RWPE2 (cell line): ENCODE measurements at regions not wholly inside any gene's neighbourhood (a gene's known extent, or its start where the extent isn't known, plus 50 kb on each side); places are given as distances from the start of the nearest gene placed in this dataset.
A peak's percentile ranks its signal among the peaks of the same experiment; 100 is the strongest.

Source experiments
- ATAC-seq: fragments of 200-7000 bp; cut with Tn5 transposase; 3 replicates; pipeline ENCODE4 v1.9.1; 2021; ENCODE audit warnings: low read depth
- DNase-seq: peaks from one replicate; pipeline ENCODE4 v3.0.0-alpha.2; 2020; ENCODE audit warnings: low spot score
- H3K27ac ChIP-seq: fragments of 450-650 bp; 2 replicates; pipeline ENCODE4 v1.5.1; 2017; ENCODE audit warnings: mild to moderate bottlenecking; ENCODE audit not compliant: poor library complexity, severe bottlenecking
- H3K27me3 ChIP-seq: fragments of 250-450 bp; sonication (Bioruptor Pico); 2 replicates; pipeline ENCODE4 v1.5.1; 2021; ENCODE audit warnings: mild to moderate bottlenecking, moderate library complexity; ENCODE audit not compliant: insufficient read depth, poor library complexity, severe bottlenecking
- H3K36me3 ChIP-seq: fragments of 250-450 bp; sonication (Bioruptor Pico); 2 replicates; pipeline ENCODE4 v1.5.1; 2020; ENCODE audit warnings: low read depth, mild to moderate bottlenecking, moderate library complexity
- H3K4me1 ChIP-seq: fragments of 250-450 bp; sonication (Bioruptor Pico); 2 replicates; pipeline ENCODE4 v1.5.1; 2021; ENCODE audit warnings: mild to moderate bottlenecking, moderate library complexity; ENCODE audit not compliant: insufficient read depth, poor library complexity, severe bottlenecking
- H3K4me3 ChIP-seq: fragments of 250-450 bp; sonication (Bioruptor Pico); 2 replicates; pipeline ENCODE4 v1.5.1; 2021; ENCODE audit warnings: mild to moderate bottlenecking, moderate library complexity; ENCODE audit not compliant: severe bottlenecking
- H3K9me3 ChIP-seq: fragments of 250-450 bp; sonication (Bioruptor Pico); 2 replicates; pipeline ENCODE4 v1.5.1; 2021; ENCODE audit warnings: mild to moderate bottlenecking, moderate library complexity; ENCODE audit not compliant: severe bottlenecking
- CTCF ChIP-seq: fragments of 450-650 bp; IDR thresholded peaks from one replicate; pipeline ENCODE4 v1.5.1; 2017; ENCODE audit warnings: mild to moderate bottlenecking, moderate library complexity; ENCODE audit not compliant: poor library complexity, severe bottlenecking

DNA sequence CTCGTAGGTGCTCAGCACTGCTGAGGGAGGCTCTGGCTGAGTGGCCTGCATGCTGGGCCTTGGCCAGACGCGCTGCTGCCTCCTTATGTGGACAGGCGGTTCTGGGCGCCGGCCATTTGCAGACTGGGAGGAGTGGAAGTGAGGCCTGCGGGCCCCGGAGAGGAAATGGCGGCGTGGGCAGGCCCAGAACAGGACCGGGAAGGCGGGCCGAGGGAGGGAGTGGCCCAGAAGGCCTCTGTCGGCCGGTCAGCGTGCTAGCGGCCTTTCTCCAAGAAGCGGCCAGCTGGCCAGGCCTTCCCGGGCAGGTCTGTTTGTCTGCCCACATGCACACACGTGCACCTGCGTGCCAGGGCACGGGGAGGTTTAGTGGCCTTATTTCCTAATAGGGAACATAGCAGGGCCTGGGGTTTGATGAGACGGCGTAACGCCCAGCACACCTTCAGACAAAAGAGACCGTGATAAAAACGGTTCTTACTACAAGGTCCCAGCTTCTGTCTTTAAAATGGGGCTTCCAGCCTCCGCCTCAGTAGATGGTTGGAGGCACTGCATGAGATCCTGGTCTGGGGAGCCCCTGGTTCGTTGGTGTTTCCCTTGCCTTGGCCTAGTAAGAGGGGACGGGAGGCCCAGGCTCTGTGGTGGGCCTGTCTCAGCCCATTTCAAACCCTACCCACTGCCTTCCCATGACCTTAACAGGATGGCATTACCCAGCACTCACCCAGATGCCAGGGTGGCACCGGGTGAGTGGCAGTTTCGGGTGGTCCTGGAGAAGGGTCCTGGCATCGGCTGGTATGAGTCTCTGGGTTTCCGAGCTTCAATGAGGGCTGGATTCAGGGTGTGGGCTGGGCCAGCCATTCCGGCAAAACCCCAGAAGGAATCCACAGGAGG lies 65.1 kb upstream of the PPARA start:
- peak overlapping the region; percentile 99 for H3K27ac ChIP-seq
- DNase-seq, result peak; percentile 94

DNA sequence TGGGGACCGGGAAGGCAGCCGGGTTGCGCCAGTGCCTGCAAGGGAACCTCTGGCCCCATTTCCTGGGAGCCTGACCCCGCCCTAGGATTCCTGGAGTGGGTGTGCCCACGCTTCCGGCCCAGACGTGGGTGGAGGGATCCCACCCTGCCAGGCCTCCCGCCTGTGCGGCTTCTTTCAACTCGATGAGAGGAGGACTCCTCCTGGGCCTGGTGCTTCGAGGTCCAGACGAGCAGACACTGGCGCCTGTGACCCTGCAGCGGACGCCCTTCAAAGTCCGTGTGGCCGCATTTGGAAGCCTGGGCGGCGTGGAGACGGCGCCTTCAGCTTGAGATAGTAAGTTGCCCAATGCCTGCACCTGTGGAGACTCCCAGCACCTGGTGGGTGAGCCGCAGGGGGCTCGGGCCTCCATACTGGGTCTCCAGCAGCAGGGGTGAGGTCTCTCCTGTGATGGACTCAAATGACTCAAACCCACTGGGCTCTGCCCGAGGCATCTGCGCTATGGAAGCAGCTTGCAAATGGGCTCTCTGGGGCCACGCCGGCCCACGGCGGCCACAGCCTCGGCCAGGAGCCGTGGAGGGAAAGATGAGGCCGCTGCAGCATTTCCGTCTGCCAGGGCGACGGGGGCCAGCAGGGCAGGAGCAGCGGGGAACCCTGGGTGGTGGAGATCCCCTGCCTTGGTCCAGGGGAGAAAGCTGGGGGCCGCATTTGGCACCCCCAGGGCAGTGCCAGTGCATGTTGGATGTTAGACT lies 64.3 kb upstream of the PPARA start:
- Histone ChIP-seq H3K4me1 (peaks cover 54% of the 10 kb centered on the region), H3K4me3 (peak overlapping the region; percentile 64), H3K36me3 (peaks cover 90% of the 10 kb centered on the region), H3K27ac (peak overlapping the region; percentile 99), H3K9me3 (no peaks in the 10 kb centered on the region), H3K27me3 (no peaks in the 10 kb centered on the region)
- TF ChIP-seq CTCF, result no peak
- DNase-seq (peak; percentile 96), ATAC-seq (peak; percentile 54)

More for the DNA sequence above, 65.1 kb upstream of the PPARA start:
- H3K27me3 ChIP-seq, result no peaks in the 10 kb centered on the region
- ATAC-seq, result peak; percentile 53
- TF ChIP-seq CTCF, result no peak
- no peaks in the 10 kb centered on the region for H3K9me3 ChIP-seq
- H3K4me3 ChIP-seq, result peak overlapping the region; percentile 64
- H3K4me1 ChIP-seq, result peaks cover 49% of the 10 kb centered on the region
- H3K36me3 ChIP-seq, result peaks cover 90% of the 10 kb centered on the region

DNA sequence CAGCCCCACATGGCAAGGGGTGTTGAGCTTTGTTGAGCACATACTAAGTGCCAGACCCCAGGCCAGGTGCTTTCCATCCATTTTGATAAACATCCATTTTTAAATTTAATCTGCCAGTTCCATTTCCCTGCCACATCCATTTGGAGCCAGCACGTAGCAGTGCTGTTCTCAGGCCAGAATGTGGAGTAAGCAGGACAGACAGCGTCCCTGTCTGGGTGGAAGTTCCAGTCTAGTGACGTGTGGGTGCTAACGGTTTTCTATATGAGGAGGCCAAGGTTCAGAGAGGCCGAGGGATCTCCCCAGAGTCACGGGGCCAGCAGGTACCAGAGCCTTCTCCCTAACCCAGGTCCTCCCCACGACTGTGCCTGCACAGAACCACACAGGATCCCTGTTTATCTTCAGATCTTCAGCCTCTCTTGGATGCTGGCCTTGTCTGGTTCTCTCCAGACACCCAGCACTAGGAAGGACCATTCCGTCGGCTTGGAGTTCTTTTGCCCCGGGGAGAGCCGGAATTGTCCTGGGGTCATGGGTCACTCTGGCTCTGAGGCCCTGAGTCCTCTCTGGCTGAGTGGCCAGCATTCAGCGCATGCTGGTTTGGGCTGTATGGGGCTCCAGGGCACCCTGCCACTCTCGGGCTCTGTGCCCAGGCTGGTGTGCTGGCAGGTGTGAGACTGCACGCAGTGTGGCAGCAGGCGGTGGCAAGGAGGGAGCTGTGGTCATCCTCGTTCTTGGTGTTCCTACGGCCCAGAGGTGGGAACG lies 63.6 kb upstream of the PPARA start:
- Histone ChIP-seq H3K27ac (peak overlapping the region; percentile 99), H3K4me3 (peak overlapping the region; percentile 64), H3K36me3 (peaks cover 90% of the 10 kb centered on the region), H3K9me3 (no peaks in the 10 kb centered on the region), H3K4me1 (peaks cover 54% of the 10 kb centered on the region), H3K27me3 (no peaks in the 10 kb centered on the region)
- no peak for TF ChIP-seq CTCF
- ATAC-seq (no peak), DNase-seq (peak; percentile 60)

DNA sequence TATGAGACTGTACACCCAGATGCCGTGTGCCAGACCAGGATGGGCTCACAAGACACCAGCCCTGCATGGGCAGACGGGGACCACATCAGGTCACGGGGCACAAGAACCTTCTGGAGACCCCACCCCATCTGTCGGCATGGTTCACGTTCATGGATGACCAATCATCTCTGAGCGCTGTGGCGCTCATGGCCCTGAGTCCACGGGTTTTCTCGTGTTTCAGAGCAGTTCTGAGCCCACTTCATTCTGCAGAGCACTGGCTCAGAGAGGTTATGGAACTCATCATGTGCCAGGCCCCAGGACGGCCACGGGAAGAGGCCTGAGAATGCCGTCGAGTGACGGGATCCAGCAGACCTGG lies 63.0 kb upstream of the PPARA start:
- Histone ChIP-seq H3K36me3 (peaks cover 90% of the 10 kb centered on the region), H3K27ac (peak overlapping the region; percentile 99), H3K9me3 (no peaks in the 10 kb centered on the region), H3K27me3 (no peaks in the 10 kb centered on the region), H3K4me3 (peak overlapping the region; percentile 64), H3K4me1 (peaks cover 57% of the 10 kb centered on the region)
- DNase-seq (no peak), ATAC-seq (no peak)
- no peak for TF ChIP-seq CTCF
